GM18507 (cell line): ENCODE measurements at regions not wholly inside any gene's neighbourhood (a gene's known extent, or its start where the extent isn't known, plus 50 kb on each side); places are given as distances from the start of the nearest gene placed in this dataset.

Experiments
- DNase-seq: peaks from one replicate; pipeline ENCODE4 v3.0.0; 2011; ENCODE audit warnings: low read depth; ENCODE audit not compliant: insufficient read length; ENCODE audit errors: extremely low spot score
- FAIRE-seq: peaks from 2 replicates; lab custom pipeline; 2011; peaks lifted over from hg19 to GRCh38; lab: Jason Lieb, UNC

DNA sequence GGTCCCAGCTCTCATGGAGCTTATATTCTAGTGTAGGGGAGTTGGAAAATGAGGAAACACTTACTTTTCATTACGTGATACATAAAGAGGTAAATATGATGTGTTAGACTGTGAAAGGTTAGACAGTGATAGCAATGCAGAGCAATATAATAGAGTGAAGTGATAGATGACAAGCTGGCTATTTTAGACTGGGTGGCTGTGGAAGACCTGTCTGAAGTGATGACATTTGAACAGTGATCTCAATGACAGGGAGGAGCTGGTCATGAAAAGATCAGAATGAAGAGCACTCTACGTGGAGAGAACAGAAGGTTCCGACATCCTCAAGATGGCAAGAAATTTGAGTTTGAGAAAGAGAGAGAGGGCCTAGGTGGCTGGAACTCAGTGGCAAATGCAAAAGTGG, 118.9 kb upstream of the MKLN1 start:
- DNase-seq (no peak), FAIRE-seq (peak; percentile 38)

DNA sequence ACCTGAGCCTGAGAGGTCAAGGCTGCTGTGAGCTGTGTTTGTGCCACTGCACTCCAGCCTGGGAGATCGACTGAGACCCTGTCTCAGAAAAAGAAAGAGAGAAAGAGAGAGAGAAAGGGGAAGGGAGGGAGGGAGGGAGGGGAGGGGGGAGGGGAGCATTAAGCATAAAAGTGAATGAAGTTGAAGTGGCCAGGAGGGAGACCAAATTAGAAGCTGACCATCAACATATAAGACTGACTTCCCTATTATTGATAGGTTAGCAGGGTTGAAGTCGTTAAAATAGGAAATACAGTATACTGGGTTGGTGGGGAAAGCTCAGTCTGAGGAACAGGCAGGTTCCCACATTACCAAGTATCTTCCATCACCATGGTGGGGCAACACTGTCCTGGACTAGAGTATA, 117.1 kb upstream of the MKLN1 start:
- FAIRE-seq (no peak), DNase-seq (no peak)

DNA sequence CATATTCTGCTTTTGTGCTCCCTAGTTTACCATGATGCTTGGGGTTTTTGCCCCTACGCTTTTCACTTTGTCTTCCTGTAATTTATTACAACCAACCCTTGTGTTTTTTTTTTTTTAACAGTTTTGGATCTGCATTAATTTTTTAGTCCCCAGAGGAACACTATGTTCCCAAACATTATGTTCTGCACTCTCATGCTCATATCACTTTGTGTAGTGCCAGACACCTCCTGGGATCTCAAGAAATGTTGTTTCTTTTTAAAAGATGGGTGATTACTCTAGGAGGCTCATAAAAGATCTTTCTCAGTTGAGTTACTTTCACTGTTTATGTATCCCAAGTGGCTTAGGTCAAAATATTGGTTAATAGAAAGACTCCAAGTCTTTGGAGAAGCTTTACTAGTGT, 116.2 kb upstream of the MKLN1 start:
- no peak for DNase-seq
- no peak for FAIRE-seq

DNA sequence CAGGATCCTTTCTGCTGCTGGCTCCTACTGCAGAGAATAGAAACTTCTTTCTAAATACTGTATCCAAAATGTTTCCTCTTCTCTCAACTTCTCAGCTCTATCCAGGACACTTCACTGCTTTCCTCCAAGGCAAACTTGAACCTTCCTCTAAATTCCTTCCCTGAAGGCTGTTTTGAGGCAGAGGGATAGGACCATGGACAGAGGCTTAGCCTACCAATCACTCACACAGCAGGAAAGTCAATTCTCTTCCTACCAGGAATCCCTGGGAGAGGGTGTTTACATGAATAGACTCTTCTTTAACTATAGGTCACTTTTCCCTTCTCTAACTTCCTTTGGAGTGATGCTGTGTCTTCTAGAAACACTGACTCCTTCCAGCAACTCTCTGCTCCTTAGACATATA, 115.6 kb upstream of the MKLN1 start:
- FAIRE-seq (no peak), DNase-seq (no peak)

DNA sequence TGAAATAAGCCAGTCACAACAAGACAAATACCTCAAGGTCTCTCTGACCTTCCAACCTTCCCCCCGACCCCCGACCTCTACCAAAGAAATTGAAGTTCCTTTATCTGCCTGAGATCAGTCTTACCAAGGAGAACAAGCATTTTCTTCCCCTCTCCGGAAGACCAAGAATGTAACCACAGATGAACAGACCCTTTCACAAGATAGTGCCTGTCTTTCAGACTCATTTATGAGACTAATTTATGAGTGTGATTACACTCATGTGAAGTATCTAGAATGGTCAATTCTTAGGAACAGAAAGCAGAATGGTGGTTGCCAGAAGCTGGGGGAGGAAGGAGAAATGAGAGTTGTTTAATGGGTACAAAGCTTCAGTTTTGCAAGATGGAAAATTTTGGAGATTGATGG, 108.9 kb upstream of the MKLN1 start:
- DNase-seq (no peak), FAIRE-seq (no peak)

DNA sequence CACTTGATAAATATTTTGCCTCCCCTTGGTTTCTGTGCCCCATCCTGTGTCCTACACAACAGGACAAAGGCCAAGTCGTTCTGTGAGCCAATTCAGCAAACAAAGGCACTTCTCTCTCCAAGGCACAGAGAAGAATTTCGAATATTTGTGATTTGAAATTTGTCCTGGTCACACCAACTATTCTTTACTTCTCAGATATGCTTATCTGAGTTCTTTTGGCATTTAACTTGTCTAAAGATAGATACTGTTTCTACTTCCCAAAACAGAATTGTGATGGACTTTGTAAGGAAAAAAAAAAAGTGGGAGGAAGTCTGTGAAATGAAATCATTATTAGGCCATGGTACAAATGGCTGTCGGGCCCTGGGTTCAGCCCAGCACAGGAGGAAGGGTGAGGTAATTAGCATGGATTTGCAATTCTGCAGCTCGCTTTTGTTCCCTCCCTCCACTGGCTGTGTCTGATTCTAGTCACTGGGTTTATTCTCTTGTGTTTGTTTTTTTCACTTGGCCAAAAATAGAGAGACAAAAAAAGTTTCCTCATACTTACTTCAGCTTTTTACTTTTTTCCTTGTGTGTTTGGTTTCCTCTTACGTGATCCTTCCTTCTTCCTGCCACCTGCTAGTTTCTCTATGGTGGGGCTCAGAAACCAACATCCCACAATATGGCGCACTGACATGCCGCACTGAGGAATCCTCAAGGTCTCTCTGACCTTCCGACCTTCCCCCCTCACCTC, 108.2 kb upstream of the MKLN1 start:
- DNase-seq (no peak), FAIRE-seq (no peak)

DNA sequence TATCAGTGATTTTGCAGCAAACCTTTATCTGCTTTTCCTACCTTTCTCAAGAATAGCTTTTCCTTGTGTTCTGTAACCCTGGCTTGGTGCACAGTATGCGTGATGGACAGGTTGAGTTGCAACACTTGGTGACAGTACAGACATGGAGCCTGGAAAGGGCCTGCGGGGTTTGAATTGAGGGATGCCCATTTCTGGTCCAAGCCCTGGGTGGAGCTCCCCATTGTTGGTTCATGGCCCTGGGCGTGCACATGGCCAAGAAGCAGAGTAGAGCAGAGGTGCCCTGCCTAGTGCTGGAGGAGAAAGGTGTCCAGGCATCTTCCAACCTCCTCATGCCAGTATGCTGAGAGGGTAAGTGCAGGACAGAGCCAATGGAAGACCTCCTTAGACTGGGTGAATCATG, 106.6 kb upstream of the MKLN1 start:
- FAIRE-seq: no peak
- DNase-seq: no peak

DNA sequence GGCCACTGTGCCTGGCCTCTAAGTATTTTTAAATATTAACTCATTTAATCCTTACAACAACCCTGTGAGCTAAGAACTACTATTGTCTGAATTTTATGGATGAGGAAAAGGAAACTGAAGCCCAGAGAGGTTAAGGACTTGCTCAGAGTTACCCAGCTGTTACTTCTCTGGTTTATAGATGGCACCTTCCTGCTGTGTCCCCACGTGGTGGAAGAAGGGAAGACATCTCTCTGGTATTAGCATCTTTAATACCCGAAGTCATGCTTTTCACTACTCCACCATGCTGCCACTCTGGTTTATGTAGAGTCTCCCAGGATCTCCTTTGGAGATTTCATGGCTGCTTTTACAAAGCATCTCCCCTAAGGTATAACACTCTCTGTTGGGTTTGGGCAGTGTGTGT, 105.5 kb upstream of the MKLN1 start:
- FAIRE-seq: no peak
- no peak for DNase-seq

DNA sequence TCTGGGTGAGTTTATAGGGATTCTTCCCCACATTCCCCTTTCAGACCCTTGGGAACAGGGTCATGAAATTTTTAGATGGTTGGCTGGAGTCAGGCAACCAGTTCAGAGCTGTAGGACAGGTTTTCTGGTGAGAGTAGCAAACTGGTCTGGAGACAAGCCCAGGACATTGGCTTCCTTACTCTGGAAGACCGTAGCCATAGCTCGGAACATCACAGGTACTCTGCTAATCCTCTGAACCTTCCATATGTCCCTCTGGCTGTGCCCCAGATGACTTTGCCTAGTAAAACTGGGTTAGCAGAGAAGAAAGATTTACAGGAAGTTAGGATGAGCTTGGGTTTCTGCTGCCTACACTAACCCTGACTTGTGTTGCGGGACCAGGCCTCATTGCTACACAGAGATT, 104.5 kb upstream of the MKLN1 start:
- FAIRE-seq (no peak), DNase-seq (no peak)

DNA sequence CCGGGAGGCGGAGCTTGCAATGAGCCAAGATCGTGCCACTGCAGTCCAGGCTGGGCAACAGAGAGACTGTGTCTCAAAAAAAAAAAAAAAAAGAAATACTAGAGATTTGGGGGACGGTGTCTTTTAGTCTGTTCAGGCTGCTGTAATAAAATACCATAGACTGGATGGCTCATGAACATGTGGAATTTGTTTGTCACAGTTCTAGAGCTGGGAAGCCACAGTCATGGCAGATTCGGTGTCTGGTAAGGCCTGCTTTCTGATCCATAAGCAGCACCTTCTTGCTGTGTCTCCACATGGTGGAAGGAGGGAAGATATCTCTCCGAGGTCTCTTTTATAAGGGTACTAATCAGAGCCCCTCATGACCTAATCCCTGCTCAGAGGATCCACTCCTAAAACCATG, 102.7 kb upstream of the MKLN1 start:
- DNase-seq (no peak), FAIRE-seq (no peak)

DNA sequence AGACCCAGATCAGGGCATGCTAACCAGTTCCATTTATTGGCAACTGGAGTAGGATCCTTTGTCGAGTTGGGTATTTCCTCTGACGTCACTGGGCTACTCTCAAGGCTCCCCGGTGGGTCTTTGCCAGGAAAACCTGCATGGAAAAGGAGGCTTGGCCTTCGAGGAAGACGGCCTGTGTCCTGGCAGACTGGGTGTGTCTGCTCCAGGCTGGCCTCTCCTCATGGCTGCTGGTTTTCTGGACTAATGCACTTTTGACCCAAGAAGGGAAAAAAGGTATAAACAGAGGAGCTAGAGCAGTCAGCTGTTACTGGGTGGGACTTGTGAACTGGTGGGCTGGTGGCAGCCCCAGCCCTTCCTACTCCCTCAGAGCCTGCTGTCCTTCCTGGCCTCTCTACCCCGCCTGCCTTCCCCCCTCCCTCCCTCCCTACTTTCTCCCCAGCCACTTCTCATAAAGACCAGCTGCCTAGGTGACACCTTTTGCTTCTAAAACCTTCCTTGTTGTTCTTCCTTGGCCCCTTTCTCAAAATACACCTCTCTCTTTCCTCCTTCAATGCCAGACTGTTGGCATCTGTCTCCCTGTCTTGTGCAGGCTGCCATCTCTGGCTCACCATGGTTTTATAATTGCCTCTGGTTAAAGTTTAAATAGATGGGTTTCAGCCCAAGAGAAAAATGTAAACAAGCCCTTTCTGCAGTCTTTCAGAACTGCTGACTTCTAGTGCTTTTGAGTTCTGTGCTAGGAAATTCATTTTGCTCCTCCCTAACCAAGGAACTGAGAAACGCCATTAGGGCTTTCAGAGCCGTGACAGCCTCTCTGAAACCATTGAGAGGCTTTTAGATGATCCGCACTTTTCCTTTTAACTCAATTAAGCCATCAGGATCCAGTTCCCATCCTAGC, 101.8 kb upstream of the MKLN1 start:
- FAIRE-seq (peak; percentile 45), DNase-seq (no peak)

DNA sequence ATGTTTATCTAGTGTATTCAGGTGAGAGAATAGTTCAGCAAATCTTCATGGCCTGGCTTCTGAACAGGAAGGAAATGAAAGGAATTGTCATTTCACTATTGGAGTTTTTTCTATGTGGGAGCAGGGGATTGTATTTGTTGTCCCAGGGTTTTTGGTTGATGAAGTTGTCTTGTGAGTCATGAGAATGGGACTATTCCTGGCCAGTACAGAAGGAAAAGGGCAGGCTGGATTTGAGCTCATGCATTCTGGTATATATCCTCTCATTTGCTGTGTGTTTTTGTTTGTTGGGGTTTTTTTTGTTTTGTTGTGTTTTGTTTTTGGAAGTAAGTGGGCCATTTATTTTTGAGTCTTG, 101.2 kb upstream of the MKLN1 start:
- no peak for DNase-seq
- FAIRE-seq: no peak

DNA sequence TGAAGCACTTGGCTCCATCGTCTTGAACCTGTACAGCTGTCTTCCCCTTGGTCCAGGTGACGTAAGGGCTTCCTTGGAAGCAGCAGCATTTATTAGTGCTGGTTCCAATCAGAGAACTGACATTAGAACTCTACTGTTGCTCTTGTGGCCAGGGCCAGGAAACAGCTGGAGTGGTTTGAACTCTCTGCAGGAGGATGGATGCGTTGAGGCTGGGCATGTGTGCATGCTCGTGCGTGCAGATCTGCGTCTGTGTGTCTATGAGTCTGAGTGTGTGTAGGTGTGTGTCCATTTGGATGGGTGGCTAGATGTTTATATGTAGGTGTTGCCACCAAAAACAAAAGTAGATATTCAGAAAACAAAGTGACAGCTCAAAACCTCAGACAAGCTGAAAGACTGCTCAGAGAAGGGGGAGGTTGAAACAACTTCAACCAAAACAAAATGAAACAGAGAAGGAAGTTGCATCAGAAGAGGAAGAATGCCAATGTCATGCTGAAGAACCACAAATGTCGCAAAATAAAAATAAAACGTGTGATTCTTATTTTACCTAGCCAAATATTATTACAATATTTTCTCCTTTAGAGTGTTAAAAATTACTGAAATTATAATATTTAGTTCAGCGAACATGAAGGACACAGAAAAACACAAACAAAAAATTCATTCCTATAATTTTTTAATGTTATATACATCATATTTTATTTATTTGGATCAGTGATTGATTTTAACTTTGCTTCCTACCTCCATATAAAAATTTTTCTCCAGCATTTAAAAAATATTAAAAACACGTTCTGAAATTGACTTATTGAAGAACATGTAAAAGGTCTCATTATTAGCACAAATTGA, 96.1 kb upstream of the MKLN1 start:
- DNase-seq (peak; percentile 46), FAIRE-seq (peak; percentile 88)

DNA sequence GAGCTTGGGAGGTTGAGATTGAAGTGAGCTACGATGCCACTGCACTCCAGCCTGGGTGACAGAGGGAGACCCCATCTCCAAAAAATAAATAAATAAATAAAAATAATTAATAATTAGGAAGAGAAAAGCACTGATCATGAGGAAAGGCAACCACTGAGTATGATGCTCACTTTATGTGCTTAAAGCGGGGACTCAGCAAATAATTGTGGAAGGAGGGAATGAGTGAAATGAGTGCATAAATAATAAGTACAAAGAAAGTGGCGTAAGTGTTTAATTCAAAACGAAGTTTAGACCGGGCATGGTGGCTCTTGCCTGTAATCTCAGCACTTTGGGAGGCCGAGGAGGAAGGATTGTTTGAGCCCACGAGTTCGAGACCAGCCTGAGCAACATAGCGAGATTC, 94.9 kb upstream of the MKLN1 start:
- FAIRE-seq (no peak), DNase-seq (no peak)

DNA sequence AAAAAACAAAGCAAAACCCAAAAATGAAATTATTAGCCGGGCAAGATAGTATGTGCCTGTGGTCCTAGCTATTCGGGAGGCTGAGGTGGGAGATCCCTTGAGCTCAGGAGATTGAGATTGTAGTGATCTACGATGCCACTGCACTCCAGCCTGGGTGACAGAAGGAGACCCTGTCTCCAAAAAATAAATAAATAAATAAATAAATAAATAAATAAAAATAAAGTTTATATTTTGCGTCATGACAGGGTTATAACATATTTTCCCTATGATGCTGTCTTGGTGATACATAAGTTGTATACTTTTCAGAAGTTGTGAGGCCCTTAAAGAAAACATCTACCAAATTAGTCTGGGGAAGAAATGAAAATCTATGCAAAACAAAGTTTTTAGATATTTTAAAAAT, 94.5 kb upstream of the MKLN1 start:
- FAIRE-seq (no peak), DNase-seq (no peak)

DNA sequence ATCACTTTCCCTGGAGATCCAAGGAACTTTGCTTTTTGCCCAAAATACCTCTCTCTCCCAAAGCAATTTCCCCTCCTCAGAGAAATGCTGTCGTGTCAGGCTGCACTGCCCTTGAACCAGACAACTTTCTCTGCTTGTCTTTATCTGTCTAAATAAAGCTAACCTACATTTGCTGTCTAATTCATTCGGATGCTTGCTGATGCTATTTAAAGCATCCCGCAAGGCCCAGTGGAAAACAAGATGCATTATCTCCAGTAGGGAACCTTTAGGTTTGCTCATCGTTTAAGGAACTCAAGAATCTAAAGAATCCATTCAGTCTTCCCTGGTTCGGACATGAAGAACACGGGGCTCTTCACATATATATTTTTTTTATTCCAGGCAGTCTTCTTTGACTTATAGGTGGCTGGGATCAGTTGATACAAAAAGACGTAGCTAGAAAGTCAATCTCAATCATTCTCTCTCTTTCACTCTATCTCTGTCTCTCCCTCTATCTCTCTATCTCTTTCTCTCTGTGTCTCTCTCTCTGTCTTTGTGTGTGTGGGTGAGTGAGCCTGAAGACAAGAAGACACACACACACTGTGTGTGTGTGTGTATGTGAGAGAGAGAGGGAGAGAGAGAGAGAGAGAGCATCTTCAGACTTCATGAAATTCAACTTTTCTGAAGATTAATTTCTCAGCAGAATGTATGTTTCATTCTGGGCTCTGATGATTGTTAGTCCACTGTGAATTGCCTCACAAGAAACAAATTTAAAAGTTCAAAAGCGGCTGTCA, 92.8 kb upstream of the MKLN1 start:
- DNase-seq (no peak), FAIRE-seq (no peak)

DNA sequence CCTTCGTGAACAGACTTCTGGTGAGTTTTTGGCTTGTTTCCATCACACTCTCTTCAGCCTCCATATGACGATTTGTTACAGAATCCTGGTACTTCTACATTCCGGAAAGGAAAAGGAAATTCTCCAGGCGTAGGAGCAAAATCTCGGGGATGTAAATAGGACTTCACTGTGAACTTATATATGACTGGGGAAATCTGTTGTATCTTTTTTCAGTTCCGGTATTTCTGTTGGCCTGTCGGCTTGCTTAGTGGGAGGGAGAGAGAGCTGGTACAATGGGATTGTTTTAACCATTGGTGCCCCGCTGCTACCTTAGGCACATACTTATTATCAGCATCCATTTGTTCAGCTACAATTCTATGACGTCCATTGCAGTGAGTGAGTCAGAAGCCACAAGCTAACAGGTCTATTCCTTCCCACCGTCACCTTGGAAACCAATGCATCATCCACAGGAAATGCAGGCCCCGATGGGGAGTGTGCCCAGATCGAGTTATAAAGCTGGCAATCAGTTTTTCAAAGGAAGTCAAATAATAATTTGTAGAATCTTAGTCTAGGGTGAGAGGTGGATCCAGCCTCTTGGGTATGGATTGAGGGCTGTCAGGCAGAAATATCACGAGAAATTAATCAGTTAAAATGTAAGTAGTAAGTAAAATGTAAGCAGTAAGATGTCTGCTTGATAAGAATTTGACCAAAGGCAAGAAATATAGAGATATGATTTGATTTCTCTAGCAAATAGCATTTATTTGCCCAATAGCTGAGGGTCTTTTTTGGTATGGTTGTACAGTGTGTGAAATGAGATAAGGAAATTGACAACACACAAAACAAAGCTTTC, 92.0 kb upstream of the MKLN1 start:
- DNase-seq (no peak), FAIRE-seq (no peak)

DNA sequence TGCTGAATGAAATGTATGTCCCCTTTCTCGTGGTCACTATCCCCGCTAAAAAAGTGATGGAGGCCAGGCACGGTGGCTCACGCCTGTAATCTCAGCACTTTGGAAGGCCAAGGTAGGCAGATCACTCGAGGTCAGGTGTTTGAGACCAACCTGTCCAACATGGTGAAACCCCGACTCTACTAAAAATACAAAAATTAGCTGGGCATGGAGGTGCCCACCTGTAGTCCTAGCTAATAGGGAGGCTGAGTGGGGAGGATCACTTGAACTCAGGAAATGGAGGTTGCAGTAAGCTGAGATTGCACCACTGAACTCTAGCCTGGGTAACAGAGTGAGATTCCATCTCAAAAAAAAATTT, 91.4 kb upstream of the MKLN1 start:
- DNase-seq (no peak), FAIRE-seq (no peak)

DNA sequence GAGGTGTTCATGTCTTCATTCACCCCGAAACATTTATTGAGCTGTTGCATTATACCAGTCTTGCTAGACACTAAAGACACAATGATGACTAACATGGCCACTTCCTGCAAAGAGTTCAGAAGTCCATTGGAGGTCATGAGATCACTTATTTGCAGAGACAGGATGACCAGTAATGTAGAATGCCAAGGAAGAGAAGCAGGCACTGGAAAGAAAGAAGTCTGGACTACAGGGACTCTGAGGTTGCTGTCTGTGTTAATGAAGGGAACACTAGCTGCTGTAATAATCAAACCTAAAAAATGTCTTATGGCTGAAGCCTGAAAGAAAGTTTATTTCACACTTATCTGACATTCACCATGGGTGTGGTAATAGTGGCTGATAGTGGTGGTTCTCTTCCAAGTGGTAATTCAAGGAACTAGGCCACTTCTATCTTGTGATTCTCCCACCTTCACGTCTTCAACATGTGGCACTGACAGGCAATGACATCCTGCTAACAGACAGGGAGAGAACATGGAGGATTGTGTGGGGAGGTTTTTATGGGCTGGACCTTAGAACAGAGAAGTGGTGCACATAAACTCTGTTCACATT, 89.2 kb upstream of the MKLN1 start:
- DNase-seq: no peak
- FAIRE-seq: no peak
